GM19099 (cell line): ENCODE measurements at regions not wholly inside any gene's neighbourhood (a gene's known extent, or its start where the extent isn't known, plus 50 kb on each side); places are given as distances from the start of the nearest gene placed in this dataset.

Source experiments
- POLR2A ChIP-seq: IDR thresholded peaks from 3 replicates; pipeline ENCODE4 v1.6.1; 2011; ENCODE audit warnings: low read depth; ENCODE audit not compliant: insufficient read length; ENCODE audit errors: extremely low read depth

DNA sequence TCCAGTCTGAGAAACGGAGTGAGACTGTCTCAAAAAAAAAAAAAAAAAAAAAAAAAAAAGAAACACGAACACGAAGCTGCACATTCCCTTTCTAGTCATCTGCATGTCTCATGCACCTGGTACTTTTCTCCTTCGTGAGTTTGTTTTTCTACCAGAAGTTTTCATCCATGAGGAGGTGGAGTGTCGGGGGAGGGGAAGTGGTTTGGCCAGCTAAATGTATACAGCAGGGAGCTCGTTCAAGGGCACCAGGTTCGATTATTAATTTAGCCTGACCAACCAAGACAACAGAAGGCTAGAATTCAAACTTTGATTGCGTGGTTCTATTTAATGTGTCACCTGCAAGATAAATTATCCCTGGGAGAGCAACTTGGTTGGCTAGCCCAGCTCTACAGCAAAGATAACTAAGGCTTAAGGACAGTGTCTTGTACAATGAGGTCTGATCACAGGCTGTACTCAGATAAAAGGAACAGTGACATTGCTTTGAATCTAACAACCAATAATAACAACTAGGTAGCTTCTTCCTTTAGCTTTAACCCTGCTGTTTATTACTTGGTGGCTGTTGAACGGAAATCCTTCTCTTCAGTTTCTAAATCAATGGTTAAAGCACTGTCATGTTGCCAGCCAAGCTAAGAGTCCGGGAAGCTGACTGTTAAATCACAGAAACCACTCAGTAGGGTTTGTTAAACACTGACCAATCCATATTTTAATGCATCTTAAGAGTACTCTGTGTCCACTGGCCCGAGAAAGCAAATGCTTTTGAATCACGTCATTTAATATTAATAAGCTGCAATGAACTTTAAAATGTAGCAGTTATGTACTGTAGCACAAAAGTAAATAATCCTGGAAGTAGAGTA, 98.4 kb upstream of the STARD13 start:
- TF ChIP-seq POLR2A, result no peak

DNA sequence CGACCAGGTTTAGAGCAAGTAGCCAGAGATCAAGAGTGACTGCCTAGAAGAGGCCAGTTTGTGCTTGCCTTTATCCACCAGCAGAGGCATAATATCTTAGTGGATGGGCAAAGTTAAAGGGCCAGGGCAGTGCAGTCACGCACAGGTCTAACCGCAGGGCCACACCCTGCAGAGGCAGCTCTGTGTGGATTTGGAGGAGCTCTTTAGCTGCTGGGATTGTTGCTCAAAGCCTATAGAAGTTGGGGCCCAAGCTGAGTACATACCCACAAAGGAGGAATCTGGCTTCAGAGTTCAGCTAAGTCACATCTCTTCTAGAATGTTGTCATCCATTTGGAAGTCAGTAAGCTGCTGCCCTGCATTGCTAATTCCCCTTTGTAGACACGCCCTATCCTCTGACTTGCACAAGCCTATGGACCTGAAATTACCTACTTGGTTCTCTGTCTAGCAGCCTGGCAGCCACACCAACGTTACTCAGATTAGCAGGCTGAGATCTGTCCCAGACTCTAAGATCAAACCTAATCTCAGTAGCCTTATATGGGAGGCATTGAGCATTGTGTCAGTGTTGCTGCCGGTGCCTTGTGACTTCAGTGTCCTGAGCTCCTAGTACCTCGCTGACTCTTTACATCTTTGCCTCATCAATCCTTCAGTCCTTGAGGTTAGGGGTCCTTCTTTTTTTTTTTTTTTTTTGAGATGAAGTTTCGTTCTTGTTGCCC, 102.9 kb upstream of the STARD13 start:
- TF ChIP-seq POLR2A, result no peak

DNA sequence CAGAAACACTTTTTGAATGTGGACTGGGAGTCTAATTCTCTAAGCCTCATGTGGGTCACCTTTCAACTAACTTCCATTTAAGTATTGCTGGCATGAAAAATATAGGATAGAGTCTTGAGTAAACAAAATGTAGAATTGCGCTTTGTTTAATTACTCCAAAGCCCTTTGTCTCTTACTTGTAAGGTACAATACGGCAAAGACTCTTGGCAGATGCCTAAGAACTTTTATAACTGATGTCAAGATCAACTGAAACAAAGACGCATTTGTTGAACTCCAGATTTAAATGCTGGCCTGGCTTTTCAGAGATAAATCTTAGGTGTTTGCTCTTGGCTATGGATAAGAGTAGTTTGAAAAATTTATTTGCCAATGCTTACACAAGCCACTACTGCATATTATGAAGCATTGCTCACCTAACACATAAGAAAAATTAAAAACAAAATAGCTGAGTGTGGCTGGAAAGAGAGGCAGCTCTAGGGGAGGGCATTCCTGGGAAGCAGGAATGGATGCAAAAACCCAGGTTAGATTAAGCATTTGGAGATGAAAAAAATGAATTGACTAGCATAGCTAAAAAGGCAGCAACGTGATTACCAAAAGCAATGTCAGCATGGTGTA, 107.3 kb upstream of the STARD13 start:
- no peak for TF ChIP-seq POLR2A

DNA sequence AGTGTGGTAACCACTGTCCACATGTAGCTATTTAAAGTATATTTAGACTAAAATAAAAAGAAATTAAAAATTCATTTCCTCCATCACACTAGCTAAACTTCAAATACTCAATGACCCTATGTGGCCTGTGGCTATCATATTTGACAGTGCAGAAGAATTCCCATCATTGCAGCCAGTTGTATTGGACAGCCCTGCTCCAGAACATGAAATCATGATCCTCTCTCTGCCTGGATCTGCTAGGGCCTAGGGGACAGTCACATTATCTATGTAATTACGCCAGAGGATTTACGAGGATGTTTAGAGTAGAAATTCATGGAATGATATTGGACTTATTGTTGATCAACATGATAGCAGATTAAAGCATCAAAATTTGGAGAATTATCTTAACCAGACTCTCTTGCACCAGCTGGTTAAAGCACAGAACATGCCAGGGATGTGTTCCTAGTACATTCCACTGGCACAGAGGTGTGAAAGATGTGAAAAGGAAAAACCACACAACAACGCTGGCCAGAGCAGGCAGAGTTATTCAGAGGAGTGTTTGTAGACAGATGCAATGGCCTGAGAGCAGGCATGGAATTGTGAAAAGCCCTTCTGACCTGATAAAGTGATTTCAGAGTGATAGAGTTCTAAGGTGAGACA, 108.9 kb upstream of the STARD13 start:
- TF ChIP-seq POLR2A, result no peak

DNA sequence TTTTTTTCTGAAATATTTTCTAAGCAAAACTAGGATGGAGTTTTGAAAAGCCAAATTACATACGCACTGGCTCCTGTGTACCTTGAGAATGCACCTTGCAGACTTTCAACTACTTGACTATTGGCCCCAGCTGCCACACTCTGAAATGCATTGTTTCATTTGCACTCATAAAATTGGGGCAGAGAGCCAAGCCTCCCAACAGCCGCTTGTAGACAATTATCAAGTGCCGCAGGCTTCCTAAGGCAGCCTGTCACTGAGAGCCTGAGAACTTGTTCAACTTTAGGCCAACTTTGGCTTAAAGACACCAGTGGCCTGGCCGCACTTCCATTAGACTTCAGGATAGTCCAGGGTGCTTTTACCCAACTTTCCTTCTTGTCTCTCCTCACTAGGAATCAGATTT, 115.7 kb upstream of the STARD13 start:
- no peak for TF ChIP-seq POLR2A

DNA sequence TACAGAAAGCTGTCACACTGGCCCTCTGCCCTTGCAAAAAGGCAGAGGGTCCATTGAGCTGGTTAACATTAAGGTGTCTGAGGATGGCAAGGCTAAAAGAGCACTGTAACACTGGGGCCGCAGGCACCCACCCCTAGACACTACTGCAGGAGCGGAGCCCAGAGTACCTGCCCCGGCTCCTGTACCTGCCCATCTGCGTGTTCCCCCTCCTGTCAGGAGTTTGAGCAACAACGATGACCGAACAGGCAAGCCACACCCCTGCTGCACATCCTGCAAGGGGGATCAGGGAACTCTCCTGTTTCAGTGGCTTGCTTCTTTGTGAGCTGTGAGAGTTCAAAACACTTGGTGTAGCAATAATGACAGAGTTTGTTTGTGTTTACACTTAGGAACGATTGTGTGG, 117.4 kb upstream of the STARD13 start:
- no peak for TF ChIP-seq POLR2A

DNA sequence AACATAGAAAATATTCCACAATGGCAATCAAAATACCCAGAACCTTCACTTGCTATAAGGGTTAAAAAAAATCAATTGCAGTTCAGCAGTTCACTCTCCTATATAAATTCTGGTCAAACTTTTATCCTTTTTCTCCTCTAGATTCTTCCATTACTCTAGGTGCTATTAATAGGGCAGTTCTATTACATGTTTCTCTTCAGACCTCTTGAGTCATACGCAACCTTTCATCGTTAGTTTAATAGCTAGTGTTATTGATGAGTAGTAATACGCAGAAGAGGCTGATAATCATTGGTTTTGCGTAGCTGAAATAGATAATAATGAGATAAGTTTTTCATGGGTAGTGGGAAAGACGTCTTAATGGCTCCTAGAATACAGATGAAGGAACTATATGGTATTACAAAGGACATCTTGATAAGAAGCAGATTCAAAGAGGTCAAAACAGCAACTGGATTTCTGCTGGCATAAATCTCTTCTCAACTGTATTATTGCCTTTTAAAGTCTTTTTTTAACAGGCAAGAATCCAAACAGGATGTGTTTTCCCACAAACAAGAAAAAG, 118.3 kb upstream of the STARD13 start:
- TF ChIP-seq POLR2A, result no peak

DNA sequence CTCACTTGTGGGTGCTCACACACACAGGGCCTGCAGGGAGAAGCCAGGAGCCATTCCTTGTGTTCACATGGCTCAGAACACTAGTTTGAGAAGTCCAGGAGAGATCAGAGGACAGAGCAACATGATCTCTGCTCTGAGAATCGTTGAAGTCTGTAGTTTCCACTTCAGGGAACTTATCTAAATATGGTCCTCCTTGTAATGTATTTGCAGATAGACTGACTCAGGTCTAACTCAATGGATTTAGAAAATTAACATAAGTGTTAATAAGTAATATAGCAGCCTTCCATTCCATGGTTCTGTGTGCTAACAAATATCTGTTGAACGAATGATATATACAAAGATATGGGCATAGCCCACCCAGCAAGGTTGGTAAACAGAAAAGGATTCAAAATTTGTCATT, 119.8 kb upstream of the STARD13 start:
- no peak for TF ChIP-seq POLR2A

DNA sequence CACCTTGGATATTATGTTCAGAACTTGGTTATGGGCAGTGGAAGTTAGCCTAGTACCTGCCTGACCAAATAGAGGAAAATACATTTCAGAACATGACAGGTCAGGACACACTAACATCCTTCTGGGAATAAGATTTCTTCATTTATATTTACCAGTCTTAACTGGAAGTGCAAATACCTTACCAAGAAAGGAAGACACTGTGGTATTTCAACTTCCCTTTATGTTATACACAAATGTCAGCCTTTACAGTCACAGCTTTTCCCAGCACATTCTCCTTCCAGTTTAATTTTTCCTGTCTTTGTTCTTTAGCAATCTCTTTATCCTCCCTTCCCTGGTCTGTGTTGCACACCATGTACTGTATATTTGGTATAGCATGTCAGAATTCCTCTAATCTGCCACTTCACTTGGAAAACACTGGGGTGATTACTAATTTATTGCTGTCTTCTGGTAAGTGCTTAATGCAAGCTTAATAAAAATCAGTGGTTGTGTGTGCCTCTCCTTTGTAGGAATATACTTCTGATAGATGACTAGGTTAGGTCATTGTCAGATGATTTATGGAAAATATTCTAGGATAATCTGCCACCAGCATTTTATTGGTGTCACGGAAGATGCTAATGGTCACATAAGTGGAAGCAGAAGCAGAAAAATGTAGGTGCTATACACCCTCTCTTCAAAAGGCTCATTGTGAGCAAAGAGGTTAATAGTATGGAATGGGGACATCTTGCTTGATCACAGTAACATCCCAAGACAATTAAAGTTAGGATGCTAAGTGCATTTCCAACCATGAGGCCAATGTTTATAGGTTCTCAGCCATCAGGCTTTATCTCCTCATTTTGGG, 124.3 kb upstream of the STARD13 start:
- TF ChIP-seq POLR2A, result no peak

DNA sequence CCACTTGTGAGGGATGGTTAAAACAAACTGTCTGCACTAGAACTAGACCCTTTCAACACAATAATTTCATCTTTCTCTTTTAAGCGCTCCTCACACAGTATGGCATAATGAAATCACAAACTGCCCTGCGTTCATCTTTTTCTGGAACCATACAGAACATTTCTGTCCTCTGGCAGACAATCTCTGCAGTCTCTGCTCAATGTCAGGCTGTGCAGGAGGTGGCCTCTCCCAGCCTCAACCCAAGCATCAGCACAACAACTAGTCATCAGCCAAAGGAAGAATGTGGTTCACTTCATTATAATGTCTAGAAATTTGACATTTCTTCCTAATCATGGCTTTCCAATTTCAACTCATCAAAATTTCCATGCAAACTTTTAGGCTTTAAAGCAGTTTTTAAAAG, 125.1 kb upstream of the STARD13 start:
- no peak for TF ChIP-seq POLR2A

DNA sequence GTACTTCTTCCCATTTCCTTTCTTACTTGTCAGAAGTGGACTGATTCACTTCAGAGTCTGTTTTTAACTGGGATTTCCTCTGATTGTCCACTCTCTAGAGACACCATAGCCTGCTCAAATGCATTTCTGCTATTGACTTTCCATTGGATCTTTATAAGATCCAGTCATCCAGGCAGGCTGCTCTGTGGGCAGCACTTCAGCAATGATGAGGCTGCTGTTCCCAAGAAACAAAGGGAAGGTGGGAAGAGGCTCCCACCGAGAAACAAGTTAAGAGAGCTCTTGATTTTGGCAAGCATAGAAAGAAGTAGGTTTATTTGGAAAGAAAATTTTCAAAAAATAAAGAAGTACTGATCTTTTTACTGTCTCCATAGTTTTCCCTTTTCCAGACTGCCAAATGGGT, 125.8 kb upstream of the STARD13 start:
- no peak for TF ChIP-seq POLR2A

DNA sequence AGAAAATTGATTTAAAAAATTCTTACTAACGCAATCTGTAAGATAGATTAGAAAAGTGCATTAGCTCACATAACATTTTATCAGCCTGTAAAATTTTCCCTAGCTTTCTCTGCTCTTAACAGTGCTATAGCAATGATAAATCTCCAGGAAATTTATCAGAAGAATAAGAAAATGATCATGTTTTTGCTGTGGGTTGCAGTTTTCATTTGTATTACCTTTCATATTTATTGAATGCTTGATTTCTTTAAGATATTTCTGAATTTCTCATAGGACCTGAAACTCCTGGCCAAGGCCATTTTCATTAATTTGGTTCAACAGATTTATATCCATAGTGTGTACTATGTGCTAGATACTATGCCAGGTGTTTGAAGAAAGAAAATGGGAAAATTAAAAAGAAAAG, 130.3 kb upstream of the STARD13 start:
- no peak for TF ChIP-seq POLR2A

DNA sequence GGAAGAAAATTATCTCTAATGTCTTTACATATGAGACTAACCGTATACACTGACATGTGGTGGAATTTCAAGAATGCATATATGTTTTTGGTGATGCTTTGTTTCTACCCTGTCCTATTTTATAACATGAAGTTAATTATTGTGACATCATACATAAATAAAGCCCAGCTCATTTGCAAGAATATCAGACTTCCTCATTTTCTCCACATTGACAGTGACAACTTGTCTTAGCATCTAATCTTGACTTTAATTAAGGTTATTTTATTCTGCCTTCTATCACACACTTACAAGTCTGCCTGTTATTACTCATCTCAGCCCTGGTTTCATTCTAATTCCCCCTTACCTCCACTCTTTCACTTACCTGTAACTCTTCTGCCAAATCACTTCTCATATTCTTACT, 140.6 kb upstream of the STARD13 start:
- no peak for TF ChIP-seq POLR2A

DNA sequence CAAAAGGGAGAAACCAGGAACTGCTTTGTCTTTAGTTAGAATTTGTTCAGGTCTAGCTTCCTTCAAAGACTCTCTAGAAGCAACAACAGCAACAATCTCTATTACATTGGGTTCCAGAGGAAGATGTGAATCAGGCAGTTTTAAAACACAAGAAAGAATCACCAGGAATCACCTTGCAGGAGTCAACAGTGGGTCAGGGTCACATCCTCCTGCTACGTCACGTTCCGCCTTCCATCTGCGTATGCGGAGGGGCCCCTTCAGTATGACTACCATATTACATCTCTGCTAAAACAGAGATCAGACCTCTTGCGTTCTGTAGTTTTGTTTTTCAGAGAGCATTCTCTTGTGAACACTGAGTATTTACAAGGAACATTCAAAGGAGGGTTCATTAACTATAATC, 147.8 kb upstream of the STARD13 start:
- TF ChIP-seq POLR2A, result no peak

DNA sequence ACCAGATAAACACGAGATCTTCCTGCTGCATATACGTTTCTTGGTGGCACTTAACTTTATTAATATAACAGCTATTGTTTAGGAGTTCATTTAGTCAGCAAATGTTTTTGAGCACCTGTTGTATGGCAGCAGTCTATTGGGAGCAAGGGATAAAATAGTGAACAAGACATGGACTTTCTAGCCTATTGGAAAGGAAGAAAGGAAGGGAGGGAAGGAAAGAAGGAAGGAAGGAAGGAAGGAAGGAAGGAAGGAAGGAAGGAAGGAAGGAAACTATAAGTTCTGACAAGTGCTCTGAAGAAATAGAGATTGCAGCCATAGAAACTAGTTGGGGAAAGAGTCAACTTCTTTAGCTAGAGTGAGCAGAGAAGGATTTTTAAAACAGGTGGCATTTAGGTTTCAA, 149.1 kb upstream of the STARD13 start:
- no peak for TF ChIP-seq POLR2A

DNA sequence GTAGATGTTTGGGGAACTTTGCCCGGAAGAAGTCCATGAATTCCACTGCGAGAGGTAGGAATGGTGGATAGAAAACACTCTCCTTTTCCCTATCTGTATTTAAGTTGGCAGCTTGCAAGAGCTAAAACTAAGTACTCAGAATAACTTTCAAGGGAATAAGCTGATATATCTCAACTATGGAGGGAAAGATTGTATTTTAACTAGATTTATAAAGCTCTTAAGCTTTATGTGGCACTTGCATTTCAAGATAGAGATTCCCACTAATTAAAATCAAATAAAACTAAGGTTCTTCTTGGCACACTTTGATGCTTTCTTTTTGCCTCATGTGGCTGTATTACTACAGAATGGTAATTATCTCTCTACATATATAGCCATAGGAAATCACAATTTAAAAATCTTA, 149.7 kb upstream of the STARD13 start:
- TF ChIP-seq POLR2A, result no peak
